Memory B cell (primary cell): ENCODE measurements at regions not wholly inside any gene's neighbourhood (a gene's known extent, or its start where the extent isn't known, plus 50 kb on each side); places are given as distances from the start of the nearest gene placed in this dataset.

Experiments used
- ATAC-seq: fragments of 150-1000 bp; cut with Tn5 transposase; 2 replicates; pipeline ENCODE4 v1.10.0; 2021; ENCODE audit warnings: low read depth, mild to moderate bottlenecking, moderate library complexity
- DNase-seq, 2 donors: peaks; one replicate each; pipeline ENCODE4 v3.0.0; 2022; ENCODE audit warnings: low spot score in 2 of 2
- H3K27ac Mint-ChIP-seq: one replicate; pipeline ENCODE4 v1.8.0; 2022; ENCODE audit warnings: mild to moderate bottlenecking, moderate library complexity, mixed read lengths
- H3K27me3 Mint-ChIP-seq: one replicate; pipeline ENCODE4 v1.8.0; 2022; ENCODE audit warnings: mixed read lengths
- H3K36me3 Mint-ChIP-seq: one replicate; pipeline ENCODE4 v1.8.0; 2022; ENCODE audit warnings: mild to moderate bottlenecking, mixed read lengths
- H3K4me1 Mint-ChIP-seq: one replicate; pipeline ENCODE4 v1.8.0; 2022; ENCODE audit warnings: mixed read lengths
- H3K4me3 Mint-ChIP-seq: one replicate; pipeline ENCODE4 v1.8.0; 2022; ENCODE audit warnings: mild to moderate bottlenecking, moderate library complexity, mixed read lengths
- H3K9me3 Mint-ChIP-seq: one replicate; pipeline ENCODE4 v1.8.0; 2022; ENCODE audit warnings: mixed read lengths

DNA sequence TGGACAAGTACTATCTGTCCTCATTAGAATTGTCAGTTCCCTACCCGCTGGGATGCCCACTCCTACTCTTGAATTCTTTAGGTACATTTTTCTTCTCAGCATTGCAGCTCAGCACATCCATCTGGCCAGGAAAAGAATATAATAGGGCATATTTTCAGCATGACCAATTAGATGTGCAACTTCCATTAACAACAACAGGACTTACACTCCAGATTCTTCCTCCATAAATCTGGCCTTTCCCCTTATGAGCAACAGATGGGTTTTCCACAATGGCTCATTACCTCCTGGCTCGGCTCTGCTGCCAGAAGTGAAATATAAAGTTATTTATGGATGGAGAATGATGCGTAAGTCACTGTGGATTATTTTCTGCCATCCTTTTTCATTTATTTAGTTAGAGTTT is 443.8 kb upstream of the TGFBR2 start:
- H3K9me3 Mint-ChIP-seq = peaks cover 2% of the 10 kb centered on the region
- H3K36me3 Mint-ChIP-seq = no peaks in the 10 kb centered on the region
- no peak for ATAC-seq
- no peak for DNase-seq
- H3K27me3 Mint-ChIP-seq = peaks cover 4% of the 10 kb centered on the region
- H3K27ac Mint-ChIP-seq = no peak overlapping the region
- H3K4me3 Mint-ChIP-seq = no peak overlapping the region
- peaks cover 3% of the 10 kb centered on the region for H3K4me1 Mint-ChIP-seq

DNA sequence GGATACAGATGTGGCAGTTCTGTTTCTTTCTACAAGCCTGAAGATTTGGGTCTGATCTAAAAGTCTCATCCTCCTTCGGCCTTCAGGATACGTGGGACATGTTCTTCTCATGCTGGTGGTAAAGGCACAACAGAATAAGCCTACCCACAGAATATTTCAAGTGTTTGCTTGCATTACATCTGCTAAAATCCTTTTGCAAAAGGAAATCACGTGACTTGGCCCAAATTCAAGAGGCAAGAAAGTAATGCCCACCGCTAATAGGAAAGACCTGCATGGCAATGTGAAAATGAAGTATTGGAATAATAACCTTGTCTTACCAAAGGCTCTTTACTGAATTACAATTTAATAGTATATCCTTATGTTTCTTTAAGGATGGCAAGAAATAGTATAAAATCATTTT is 439.9 kb upstream of the TGFBR2 start:
- no peak for ATAC-seq
- H3K4me3 Mint-ChIP-seq = no peak overlapping the region
- no peaks in the 10 kb centered on the region for H3K36me3 Mint-ChIP-seq
- H3K9me3 Mint-ChIP-seq = peaks cover 2% of the 10 kb centered on the region
- peaks cover 2% of the 10 kb centered on the region for H3K27me3 Mint-ChIP-seq
- DNase-seq = no peak
- no peaks in the 10 kb centered on the region for H3K4me1 Mint-ChIP-seq
- H3K27ac Mint-ChIP-seq = no peak overlapping the region

DNA sequence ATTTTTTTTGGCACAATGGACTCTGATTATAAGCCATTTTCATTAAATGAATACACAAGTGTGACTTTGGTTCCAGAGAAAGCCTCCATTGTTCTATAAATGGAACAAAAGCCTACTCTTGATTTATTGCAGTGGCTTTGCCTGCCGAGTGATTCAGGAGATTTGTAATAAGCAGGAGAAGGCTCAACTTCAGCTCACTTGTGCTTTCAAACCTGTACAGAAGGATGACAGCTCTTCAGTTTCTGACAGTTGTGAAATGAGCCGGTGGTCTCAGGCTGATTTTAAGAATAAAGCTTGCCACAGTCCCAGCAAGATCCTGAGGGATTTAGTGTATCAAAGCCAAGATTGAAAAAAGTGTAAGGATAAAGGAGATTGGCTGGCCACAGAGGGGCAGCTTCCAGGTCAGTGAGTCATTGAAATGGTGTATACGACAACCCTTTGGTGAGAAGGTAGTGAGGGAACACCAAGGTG is 438.8 kb upstream of the TGFBR2 start:
- Mint-ChIP-seq H3K36me3 (no peaks in the 10 kb centered on the region), H3K4me3 (no peak overlapping the region), H3K27ac (no peak overlapping the region), H3K9me3 (peaks cover 2% of the 10 kb centered on the region), H3K27me3 (no peaks in the 10 kb centered on the region), H3K4me1 (no peaks in the 10 kb centered on the region)
- no peak for ATAC-seq
- no peak for DNase-seq

DNA sequence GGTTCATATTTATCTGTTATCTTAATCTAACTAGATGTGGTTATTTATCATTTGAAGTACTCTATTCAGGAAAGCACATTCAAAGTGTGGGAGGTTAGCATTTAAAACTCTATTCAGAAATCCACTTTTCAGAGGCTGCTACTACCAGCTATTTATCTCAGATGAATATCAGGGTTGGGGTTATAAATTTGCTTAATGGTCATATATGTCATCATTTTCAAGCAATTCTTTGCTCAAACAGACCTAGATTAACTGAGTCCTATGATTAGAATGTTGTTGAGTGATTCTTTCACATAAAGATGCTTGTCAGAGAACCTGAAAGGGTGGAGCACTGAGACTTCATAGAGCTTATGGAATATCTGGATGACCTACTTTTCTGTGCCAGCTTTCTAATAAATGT is 436.9 kb upstream of the TGFBR2 start:
- no peaks in the 10 kb centered on the region for H3K27me3 Mint-ChIP-seq
- DNase-seq (no peak), ATAC-seq (no peak)
- H3K4me1 Mint-ChIP-seq = no peaks in the 10 kb centered on the region
- H3K36me3 Mint-ChIP-seq = no peaks in the 10 kb centered on the region
- no peak overlapping the region for H3K4me3 Mint-ChIP-seq
- peaks cover 2% of the 10 kb centered on the region for H3K9me3 Mint-ChIP-seq
- H3K27ac Mint-ChIP-seq = no peak overlapping the region

DNA sequence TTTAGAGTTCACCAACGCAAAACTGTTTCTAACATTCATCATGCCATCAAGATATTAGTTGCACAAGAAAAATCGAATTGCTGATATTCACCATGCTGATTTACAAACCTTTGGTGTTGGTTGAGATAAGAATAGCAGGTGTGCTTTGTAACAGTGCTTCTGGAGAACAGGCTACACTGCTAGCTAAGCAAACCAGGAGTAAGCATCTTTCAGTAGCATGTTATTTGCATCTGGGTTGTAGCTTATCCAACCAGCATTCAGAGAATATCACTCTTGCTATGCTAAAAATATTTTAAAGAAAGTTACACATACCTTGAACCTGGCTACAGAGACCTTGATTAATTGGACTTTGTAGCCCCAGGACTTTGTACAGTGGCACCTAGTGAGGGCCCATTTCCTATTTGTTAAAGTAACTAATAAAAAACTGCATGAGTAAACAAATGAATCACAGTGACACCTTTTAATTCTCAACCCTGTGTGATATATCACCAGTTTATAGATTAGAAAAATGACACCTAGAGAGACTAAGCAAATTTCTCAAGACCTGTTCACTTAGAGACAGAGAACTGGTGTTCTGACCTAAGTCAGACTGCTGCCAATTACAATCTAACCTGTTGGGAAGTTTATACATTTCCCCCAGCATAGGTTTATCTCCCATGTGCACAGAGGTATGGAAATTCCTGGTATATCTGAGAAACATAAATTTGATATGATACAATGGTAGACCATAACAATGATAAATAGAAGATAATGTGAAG is 435.5 kb upstream of the TGFBR2 start:
- DNase-seq = no peak
- Mint-ChIP-seq H3K4me3 (no peak overlapping the region), H3K9me3 (peaks cover 2% of the 10 kb centered on the region), H3K36me3 (no peaks in the 10 kb centered on the region), H3K27ac (no peak overlapping the region), H3K27me3 (no peaks in the 10 kb centered on the region), H3K4me1 (no peaks in the 10 kb centered on the region)
- ATAC-seq = no peak

DNA sequence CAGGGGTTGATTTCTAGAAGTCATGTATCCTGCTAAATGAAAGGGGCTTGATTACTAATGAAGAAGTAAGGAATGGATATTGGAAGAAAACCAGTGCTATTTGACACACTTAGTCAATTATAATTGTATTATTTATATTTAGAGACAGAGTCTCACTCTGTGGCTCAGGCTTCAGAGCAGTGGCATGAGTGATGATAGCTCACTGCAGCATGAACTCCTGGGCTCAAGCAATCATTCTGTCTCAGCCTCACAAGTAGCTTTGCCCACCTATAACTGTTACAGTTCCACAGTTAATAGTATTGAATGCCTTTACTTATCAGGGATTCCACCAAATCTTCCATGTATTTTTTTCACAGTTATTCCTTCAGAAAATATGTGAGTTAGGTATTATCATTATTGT is 432.0 kb upstream of the TGFBR2 start:
- Mint-ChIP-seq H3K27me3 (no peaks in the 10 kb centered on the region), H3K4me3 (no peak overlapping the region), H3K9me3 (no peaks in the 10 kb centered on the region), H3K27ac (no peak overlapping the region), H3K4me1 (no peaks in the 10 kb centered on the region), H3K36me3 (no peaks in the 10 kb centered on the region)
- DNase-seq (no peak), ATAC-seq (no peak)

DNA sequence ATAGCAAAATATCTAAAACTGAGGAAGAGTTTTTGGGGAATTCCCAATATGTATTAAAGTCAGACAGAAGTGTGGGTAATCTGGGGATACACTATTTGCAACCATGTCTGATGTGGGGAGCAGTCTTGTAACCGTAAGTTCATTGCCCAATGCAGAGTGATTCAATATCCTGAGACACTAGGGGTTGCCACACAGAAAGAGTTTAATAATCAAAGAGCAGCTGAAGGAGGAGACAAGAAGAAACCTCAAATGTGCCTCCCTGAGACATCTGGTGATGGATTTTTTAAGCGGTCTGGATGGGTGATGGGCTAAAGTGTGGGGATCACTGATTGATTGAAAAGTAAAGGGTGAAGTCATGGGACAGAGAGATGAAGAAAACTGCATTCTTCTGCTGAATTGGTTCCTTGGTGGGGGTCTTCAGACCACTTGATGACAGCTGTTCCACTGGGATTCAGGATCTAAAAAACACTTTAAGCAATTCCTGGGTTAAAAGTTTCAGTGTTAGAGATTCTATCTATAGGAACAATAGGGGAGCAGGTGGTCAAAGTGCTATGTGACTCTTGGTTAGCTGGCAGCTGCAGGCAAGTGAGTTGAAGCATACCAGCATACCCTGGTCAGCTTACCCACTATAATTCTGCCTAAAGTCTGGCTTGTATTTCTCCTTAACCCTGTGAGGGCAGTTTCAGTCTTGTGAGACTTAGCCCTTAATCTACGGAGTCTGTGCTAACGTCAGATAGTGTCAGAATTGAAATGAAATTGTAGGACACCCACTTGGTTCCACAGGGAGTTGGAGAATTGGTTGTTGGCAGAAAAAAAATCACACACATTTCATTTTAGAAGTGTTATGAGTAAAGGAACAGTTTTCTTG is 425.9 kb upstream of the TGFBR2 start:
- Mint-ChIP-seq H3K4me3 (no peak overlapping the region), H3K27me3 (peaks cover 10% of the 10 kb centered on the region), H3K36me3 (no peaks in the 10 kb centered on the region), H3K27ac (no peak overlapping the region), H3K9me3 (peaks cover 1% of the 10 kb centered on the region), H3K4me1 (no peaks in the 10 kb centered on the region)
- DNase-seq = no peak
- ATAC-seq = no peak

DNA sequence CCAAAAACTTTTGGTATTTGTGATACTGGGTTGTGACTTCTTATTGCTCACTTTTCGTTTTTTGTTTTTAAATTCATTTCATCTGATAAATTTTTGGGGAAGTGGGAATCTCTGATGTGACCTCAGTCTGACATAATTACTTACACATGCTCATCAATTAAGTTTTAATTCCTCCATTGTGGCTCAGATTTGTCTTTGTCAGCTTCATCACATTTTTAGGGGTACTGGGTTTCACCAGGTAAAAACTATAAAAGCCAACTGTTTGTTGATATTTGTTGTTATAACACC is 425.3 kb upstream of the TGFBR2 start:
- H3K4me1 Mint-ChIP-seq = no peaks in the 10 kb centered on the region
- H3K27ac Mint-ChIP-seq = no peak overlapping the region
- H3K27me3 Mint-ChIP-seq = peaks cover 11% of the 10 kb centered on the region
- ATAC-seq (no peak), DNase-seq (no peak)
- H3K36me3 Mint-ChIP-seq = no peaks in the 10 kb centered on the region
- H3K9me3 Mint-ChIP-seq = peaks cover 1% of the 10 kb centered on the region
- H3K4me3 Mint-ChIP-seq = no peak overlapping the region

DNA sequence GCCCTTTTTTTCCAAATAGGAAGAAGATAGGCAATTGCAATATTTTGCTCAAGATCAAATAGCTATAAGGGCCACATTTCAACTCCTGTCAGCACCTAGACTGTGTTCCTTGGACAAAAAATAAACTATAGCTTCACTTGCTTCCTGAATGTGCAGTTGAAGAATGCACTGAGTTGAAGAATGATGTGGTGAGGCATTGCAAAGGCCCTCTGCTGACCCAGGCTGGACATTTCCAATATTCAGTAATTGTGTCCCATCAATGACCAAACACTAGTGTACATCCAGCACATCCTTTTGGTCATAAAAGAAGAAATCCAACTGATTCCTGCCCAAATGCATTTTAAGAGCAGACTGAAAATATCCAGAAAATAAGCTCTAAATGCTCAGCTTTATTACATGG is 424.8 kb upstream of the TGFBR2 start:
- Mint-ChIP-seq H3K4me1 (no peaks in the 10 kb centered on the region), H3K9me3 (peaks cover 1% of the 10 kb centered on the region), H3K27ac (no peak overlapping the region), H3K4me3 (no peak overlapping the region), H3K36me3 (no peaks in the 10 kb centered on the region), H3K27me3 (peaks cover 11% of the 10 kb centered on the region)
- ATAC-seq (no peak), DNase-seq (no peak)

DNA sequence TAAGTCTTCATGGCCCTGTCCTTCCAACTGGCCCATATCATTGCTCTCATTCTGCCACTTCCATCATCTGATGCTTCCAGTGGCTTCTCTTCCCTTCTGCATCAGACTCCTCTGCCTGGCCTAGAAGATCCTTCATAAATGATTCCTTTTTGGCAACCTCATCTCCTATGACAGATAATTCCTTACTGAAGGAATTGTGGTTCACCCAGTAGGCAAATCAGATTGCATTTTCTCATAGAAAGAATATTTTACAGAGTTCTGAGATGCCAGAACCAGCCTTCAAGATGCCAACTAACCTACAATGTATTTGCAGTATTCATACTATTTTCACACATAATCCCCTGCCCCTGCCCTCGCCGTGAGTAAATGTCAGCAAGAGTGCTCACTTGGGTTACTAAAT is 423.0 kb upstream of the TGFBR2 start:
- no peak overlapping the region for H3K4me3 Mint-ChIP-seq
- peaks cover 15% of the 10 kb centered on the region for H3K27me3 Mint-ChIP-seq
- no peaks in the 10 kb centered on the region for H3K36me3 Mint-ChIP-seq
- H3K27ac Mint-ChIP-seq = no peak overlapping the region
- peaks cover 1% of the 10 kb centered on the region for H3K9me3 Mint-ChIP-seq
- no peaks in the 10 kb centered on the region for H3K4me1 Mint-ChIP-seq
- ATAC-seq (no peak), DNase-seq (no peak)

DNA sequence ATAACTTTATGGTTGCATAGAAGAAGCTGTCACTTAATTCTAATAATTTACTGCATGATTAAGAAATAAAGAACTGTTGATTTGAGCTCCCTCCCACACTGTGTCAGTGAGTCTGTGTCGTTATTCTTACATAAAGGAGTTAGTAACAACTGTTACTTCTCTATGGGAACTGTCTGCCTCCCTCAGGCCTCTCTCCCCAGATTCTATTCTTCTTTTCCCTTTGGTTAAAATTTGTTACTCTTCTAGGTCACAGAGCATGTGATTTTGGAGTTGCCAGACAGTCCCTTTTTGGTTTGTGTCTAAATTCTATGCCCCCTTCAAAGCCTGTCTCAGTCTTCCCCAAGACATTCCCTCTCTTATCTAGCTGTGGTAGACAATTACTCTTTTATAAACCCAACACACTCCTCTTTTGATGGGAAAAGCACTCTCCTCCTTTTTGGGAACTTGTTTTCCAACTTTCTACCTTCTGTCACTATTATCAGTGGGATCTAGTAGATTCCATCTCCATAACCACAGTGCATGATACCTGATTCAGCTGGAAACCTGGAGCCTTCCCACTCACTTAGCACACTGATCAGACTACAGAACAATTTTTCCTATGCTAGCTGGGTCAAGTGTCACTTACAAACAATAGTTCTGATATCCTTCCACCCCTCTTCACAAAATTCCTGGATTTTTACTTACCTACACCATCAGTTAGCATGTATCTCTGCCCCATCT is 422.1 kb upstream of the TGFBR2 start:
- DNase-seq (no peak), ATAC-seq (no peak)
- H3K27ac Mint-ChIP-seq = no peak overlapping the region

DNA sequence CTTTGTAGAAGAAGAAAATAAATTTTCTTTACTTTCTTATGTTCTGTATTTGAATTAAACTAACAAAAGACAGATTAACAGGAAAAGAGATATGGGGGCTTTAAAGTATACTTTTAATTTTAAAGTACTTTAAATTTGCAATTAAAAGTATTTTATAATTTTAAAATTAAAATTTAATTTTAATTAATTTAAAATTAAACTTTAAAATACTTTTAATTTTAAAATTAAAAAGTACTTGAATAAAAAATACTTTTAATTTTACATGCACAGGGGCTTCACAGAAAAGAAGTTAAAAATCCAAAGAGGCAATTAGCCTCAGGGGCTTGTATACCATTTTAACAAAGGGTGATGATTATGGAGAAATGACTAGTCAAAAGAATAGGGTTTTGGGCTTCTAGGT is 420.5 kb upstream of the TGFBR2 start:
- Mint-ChIP-seq H3K4me1 (no peaks in the 10 kb centered on the region), H3K9me3 (no peaks in the 10 kb centered on the region), H3K27me3 (peaks cover 12% of the 10 kb centered on the region), H3K4me3 (no peak overlapping the region), H3K27ac (no peak overlapping the region), H3K36me3 (no peaks in the 10 kb centered on the region)
- no peak for ATAC-seq
- no peak for DNase-seq

More for the DNA sequence above, 422.1 kb upstream of the TGFBR2 start:
- peaks cover 1% of the 10 kb centered on the region for H3K9me3 Mint-ChIP-seq
- peaks cover 15% of the 10 kb centered on the region for H3K27me3 Mint-ChIP-seq
- H3K4me3 Mint-ChIP-seq = no peak overlapping the region
- no peaks in the 10 kb centered on the region for H3K36me3 Mint-ChIP-seq
- H3K4me1 Mint-ChIP-seq = no peaks in the 10 kb centered on the region

DNA sequence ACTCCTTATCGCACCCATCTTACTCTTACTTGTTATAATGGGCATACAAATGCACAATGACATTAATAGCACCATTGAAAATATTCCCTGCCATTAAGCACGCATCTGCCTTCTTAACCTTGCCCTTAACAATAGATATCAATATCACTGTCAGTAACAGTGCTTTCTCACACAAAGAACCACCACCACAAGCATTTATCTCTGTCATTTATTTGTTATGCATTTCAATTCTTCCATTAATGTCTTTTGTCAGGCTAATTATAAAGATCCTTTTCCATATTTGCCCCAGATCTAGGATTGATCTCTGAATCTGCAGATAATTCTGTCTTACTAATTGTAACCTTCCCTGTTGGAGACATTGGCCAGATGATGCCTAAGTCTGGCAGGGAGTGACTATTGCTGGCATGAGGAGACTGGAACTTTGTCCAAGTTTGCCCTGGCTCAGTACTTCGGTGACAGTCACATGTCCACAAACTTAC is 419.6 kb upstream of the TGFBR2 start:
- Mint-ChIP-seq H3K36me3 (no peaks in the 10 kb centered on the region), H3K9me3 (no peaks in the 10 kb centered on the region), H3K4me3 (no peak overlapping the region), H3K27me3 (peaks cover 12% of the 10 kb centered on the region), H3K4me1 (no peaks in the 10 kb centered on the region), H3K27ac (no peak overlapping the region)
- ATAC-seq (no peak), DNase-seq (no peak)

DNA sequence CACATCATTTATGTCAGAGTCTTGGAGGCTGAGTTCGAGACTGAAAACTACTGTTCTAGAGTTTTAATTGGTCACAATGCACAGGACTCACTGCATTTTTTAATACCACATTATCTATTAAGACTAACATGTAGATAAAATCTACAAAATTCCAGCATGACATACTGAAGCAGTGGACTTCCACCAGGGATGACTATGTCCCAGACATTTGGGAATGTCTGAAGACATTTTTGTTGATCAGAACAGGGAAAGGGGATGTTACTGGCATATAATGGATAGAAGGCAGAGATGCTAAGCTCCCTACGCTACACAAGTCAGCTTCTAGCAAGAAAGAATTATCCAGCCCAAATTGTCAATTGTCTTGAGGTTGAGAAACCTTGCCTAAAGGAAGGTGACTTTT is 419.0 kb upstream of the TGFBR2 start:
- ATAC-seq = no peak
- Mint-ChIP-seq H3K4me3 (no peak overlapping the region), H3K9me3 (no peaks in the 10 kb centered on the region), H3K27me3 (peaks cover 12% of the 10 kb centered on the region), H3K4me1 (no peaks in the 10 kb centered on the region), H3K36me3 (no peaks in the 10 kb centered on the region), H3K27ac (no peak overlapping the region)
- DNase-seq = no peak
